ENCODE measurements at regions not wholly inside any gene's neighbourhood (a gene's known extent, or its start where the extent isn't known, plus 50 kb on each side); places are given as distances from the start of the nearest gene placed in this dataset.
"Not testable (repeated sequence)": the region's sequence is repeated elsewhere in the genome, so short reads cannot be mapped to it uniquely, and the experiment has no call there.

DNA sequence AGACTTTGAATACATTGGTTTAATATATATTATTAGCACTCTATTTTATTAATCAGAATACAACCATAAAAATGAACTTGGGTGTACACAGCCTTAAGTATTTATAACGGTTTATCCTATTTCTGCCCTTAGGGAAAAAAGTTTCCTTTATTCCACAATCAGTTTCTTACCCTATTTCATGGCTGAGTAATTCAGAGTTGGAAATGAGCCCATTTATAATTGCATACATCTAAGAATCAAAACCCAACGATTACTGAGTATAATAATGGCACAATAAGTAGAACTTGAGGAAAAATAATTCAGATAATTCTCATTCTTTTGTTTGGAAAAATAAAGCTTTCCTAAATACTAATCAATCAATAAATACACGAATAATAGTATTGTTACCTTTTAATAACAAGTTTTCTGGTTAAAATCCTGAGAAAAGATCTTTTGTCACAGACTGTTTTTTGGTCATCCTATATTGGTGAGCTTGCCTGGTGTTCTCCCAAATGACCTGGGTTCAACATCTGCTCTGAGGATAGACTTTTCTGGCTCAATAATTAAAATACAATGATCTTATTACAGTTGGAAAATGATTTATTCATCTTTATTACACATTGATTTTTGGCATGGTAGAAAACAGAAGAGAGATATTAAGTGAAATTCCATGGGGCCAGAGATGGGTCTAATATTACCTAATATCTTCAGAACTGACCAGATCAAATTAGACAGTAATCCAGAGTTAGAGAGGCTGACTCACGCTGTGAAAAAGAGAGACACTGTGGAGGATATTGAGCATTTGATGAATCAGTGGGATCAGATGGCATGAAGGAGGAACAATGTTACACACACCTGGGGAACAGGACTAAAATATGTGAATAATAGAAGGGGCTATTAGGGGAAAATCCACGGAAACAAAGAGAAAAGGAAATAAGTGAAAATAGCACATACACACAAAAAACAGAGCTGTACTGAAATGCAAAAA, 162.1 kb upstream of the TBX18 start:
- DNase-seq (ENCODE audit: low spot score), result no peak

DNA sequence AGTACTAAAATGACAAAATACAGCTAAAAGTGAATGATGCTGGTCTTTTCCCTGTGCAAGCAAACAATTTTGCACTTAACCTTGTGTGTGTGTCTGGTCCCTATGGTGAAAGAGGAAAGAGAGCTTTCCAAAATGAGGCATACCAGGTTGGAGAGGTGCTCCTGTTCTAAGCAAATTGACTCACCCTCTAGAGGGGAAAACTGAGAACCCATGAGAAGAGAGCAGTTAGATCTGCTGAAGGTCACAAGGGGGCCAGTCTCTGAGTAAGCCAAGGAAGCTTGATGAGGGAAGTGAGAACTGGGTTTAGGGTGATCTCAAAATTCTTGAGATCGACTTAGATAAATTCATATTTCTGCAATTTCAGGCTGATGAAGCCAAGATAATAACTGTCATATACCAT, 157.5 kb upstream of the TBX18 start:
- no peak for DNase-seq (ENCODE audit: low spot score)

DNA sequence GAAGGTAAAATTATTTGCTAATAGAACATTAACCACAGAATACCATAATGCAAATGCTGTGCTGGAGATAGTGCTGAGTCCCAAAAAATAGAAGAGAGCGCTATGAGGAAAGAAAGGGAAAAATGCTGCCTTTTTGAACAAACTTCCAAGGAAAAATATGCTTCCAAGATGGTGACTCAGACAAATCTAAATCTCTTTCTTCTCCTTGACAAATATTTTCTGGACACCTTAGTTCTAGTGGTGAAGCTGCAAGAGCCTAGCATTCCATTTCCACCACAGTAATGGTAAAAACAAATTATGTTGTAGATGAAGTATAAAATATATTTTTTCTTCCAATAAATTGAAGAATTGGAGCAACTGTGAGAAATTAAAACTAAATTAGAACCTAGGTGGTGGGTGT, 155.6 kb upstream of the TBX18 start:
- no peak for DNase-seq (ENCODE audit: low spot score)

DNA sequence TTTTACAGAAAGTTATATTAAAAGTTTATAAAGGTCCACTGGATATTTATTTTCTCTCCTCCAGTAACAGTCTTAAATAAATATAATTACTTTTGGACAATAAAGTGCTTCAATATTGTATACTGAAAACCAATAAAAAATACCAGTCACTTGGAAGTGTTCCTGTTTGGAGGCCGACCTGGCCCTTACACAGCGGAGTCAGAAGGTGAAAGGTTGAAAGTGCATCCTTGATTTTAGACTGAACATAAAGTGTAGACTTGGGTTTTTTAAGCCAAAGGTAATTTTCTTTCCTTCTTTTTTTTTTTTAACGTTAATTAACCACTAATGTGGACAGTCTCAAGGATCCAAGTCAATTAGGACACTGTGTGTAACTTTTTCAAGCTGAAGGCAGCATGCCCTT, 152.3 kb upstream of the TBX18 start:
- no peak for DNase-seq (ENCODE audit: low spot score)

DNA sequence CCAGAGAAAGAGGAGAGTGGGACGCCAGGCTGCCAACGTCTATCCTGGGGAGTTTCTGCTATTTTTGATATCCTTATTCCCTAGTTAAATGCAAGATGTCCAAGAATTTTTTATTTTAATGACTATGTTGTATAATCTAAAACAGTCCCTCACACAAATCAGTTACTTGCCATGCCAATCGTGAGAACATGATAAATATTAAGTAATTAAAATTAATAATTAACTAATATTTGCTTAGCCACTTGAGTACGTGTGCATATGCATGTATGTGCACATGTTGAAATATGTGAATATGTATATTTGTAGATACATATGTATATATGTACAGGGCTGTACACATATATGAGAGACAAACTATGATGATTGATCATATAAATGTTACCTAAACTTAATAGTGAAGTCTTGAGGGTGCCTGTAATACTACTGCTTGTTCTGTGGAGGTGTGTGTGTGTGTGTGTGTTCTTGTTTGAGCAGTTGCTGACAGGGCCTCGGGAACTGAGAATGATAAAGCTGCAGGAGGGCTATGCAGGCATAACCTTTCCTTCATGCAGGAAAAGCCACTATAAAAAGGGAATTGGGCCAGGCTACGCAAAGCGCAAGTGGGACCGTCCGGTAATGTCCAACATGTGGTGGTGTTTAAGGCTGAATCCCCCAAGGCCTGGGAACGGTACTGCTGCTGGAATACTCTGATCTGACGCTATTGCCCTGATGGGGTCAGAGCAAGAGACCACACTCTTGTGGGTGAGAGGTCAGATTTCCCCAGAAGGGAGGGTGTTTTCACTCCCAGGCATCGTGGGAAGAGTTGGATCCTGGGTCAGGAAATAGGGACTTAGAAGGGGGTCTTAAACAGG, 148.3 kb upstream of the TBX18 start:
- no peak for DNase-seq (ENCODE audit: low spot score)

DNA sequence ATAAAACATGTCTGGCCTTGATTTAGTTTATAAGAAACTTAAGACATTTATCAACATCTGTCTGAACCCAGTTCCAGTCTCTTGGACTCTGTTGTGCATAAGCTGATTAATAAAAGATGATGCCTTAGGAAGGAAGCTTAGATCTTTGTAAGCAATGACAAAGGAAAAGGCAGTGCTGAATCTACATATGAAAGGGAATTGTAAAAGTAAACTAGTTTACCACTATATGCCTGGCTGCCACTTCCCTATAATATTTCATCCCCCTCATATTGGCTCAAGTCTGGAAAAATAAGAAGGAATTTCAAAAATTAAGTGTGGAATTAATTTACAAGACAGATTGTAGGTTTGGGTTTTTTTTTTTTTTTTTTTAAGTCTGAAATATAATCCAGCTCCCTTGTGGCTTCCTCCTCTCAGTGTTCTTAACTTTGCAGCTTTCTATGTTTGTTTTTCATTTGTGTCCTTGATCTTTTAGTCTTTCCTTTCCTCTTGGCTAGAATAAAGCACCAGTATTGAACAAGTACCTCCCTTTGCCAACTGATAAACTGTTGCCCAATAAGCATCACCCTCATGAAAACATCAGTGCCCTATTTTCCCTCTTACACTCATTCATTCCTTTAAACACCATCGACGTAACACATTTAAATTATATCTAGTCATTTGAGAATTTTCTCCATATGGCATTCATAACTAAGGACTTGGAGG, 146.7 kb upstream of the TBX18 start:
- no peak for DNase-seq (ENCODE audit: low spot score)

DNA sequence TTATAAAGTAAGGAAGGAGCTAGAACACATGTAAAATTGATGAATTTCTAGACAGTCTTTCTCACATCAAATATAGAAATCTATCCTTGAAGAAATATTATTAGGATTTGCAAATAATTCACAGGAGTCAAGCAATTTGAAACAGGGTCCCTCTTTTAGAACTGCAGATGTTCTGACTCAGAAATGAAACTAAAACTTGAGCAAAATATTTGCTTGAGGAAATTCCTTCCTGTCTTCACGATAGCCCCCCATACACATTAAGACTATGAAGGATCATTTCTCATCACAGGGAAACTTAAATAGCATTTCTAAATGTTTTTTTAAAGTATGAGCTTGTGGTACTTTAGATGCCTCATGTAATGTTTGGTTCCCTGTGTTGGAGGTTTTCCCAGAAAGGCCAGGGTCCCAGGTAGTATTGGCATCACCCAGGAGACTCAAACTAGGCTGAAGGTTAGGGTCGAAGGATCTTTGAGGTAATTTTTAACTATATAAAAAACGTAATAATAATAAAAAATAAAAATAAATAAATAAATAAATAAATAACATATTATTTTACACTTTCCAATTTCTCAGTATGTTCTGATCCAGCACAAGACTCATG, 144.0 kb upstream of the TBX18 start:
- no peak for DNase-seq (ENCODE audit: low spot score)

DNA sequence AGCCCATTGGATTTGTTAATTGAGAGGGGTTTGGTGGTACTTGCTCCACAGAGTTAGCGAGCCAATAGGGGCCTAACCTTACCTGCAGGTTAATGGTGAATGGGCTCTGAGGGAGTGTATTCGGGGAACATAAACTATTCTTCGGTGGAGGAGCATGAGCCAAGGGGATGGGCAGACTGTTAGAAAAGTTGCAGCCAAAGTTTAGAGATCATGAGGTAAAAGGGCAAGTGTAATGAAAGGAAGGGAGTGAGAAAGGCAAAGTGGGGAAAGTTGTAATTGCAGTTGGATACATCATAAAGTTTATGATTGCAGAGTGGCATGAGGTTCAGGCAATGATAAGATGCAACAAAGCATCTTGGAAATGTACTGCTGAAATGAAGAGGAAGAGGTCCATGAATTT, 142.1 kb upstream of the TBX18 start:
- no peak for DNase-seq (ENCODE audit: low spot score)

DNA sequence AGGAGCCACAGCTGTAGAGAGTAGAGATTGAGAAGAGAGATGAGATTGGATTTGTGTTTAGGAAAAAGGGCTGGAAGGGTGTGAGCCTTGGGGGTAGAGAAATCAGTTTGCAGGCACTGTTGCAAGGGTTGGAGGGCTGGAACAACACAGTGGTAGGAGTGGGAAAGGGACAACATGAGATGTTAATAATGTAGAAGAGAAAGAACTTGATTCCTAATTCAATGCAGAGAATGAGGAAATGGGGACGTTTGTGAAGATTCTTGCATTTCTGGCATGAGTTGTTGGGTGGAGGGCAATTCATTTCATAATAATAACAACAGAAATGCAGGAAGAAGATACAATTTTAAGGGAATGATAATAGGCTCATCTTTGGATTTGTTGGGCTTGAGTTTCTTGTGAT, 141.4 kb upstream of the TBX18 start:
- no peak for DNase-seq (ENCODE audit: low spot score)

DNA sequence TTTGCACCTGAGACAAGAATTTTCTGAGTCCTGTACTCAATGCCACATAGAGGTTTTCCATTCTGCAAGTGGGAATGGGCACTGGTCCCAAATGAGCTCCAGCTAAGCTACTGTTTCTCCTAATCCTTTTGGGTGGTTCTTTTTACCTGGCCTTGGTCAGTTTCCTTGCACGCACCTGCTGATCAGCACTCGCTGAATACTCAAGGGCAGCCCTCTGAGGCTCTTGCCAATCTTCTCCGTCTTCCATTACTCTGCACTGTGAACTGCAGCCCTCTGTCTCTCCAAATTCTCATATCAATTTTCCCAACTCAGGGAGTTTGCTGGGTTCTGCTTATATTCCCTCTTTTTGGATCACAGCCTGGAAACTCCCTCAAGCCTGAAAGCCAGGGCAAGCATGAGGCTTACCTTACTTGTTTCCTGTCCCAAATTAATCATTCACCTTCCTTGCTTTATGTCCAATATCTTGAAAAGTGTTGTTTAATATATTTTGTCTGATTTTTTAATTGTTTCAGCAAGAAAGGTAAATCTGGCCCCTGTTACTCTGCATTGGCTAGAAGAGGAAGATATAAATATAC, 138.0 kb upstream of the TBX18 start:
- DNase-seq (ENCODE audit: low spot score), result no peak

DNA sequence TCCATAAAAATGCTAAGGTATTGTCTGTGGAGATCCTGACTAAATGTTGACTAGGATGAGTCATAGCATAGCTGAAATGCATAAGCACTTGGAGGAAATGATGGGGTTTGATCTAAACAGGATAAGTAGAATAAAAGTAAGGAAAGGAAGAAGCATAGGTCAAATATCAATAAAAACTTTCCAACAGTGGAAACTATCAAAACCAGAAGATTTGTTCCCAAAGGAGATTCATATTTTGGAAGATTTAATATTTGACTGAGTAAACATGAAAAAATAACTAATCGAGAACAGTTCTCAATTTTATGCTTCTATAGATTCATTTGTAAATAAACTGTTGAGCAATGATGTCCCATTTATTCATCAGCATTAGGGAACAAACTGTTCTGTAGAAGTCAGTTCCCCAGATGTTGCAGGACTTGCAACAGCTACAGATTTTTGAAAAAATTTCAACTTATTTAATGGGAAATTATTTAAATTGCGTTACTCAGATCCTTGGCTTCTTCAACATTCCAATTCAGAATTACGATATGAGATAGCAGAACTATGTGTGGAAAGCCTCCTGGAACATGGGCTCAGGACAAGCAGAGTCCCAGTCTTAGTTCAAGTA, 133.7 kb upstream of the TBX18 start:
- DNase-seq (ENCODE audit: low spot score), result no peak

DNA sequence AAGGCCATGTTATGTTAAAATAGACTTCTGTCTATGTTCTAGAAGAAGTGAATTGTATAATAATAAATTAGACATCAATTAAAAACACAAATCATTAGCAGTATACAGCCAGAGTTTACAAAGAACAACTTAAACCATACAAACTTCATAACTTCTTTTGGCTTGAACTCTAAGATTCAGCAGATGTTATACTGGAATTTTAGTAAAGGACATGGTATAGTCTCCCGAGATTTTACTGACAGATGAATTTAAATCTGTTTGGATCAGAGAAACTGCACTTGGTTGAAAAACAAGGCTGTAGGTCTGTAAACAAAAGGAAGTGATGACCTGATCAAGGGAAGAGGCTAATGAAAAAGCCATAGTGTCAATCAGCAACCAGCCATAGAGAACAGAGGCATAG, 132.6 kb upstream of the TBX18 start:
- DNase-seq (ENCODE audit: low spot score), result no peak

DNA sequence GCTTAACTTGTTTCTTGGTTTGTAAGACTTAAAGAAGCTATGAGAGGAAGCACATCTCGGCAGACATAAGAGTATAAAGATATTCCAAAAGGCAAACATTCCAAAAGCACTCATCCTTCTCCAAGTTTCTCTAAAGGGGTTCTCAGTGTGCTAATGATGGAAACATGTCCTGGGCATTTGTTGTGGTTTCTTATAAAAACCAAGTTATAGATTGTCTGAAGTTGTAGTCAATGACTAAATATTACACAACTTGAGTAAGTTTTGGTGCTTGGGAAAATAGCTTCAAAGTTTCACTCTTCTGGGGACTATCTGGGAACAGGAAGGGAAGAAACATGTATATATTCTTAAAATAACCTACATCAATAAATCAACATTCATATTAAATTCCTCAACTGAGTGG, 128.3 kb upstream of the TBX18 start:
- no peak for DNase-seq (ENCODE audit: low spot score)

DNA sequence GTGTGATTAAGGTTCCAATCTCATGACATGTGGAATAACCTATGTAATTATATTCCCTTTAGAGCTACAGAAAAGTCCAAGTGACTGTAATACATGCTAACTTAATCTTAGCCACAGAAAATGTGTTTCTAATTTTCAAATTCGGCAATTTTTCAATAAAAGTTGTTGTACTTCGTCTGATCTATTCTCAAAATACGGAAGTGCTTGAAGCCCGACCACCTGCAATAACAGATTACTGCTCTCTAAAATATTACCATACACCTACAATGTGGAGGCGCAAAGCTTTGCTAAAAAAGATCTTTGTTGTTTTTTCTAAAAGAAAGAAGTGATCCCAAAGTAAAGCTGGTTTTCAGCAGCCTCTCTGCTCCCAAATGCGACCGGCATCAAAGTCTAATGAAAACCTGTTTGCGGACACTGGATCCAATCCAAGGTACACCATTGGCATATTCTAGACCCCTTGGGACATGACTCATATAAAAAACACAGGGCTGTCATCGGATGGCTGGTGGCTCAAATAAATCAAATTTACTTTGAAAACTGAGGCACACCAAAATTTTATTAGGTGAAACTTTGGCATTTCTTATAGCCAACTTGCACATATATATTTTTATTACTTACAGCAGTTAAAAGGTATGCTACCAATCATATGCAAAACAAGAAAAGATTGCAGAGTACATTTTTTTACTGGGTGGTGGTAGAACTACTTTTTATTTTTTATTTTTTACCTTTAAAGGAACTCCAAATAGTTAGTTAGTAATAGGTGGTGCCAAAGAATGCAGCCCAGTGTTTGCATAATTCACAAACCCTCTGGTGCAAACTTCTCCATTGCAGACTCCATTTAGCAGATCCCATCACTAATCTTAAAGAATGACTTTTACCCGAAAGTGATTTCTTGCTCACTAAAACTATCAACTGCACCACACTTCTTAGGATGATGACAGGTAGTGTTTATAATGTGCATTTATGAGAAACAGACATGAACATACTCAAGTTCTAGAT, 118.7 kb upstream of the TBX18 start:
- DNase-seq (ENCODE audit: low spot score), result no peak

DNA sequence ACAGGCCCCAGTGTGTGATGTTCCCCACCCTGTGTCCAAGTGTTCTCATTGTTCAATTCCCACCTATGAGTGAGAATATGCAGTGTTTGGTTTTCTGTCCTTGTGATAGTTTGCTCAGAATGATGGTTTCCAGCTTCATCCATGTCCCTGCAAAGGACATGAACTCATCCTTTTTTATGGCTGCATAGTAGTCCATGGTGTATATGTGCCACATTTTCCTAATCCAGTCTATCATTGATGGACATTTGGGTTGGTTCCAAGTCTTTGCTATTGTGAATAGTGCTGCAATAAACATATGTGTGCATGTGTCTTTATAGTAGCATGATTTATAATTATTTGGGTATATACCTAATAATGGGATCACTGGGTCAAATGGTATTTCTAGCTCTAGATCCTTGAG, 115.0 kb upstream of the TBX18 start:
- not testable (repeated sequence) for DNase-seq (ENCODE audit: low spot score)

DNA sequence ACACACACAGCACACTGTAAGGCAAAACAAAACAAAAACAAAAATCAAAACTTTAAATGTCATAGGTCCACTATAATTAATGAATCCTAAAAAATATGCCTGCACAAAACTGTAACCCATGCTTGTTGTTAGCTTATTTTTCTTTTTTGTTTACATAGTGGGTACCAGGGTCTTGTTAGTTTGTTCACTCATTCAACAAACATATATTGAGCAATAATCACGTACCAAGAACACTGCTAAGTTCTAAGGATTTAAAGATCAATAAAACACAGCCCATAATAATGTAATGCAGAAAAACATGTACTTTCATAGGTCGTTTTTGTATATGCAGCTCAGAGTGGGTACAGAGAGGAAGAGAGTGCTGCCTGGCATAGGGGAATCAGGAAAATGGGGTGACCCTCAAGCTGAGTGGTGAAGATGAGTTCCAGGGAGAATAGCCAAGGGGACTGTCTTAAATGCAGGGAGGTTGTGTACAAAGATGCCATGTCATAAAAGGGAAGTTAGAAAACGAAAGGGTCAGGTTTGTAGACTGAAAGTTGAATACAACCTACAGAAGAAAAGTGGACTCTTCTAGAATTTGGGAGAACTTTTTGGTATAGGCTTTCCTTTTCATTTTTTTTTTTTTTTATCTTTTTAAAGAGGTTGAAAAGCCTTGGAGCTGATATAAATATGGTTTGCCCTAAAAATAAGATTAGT, 113.3 kb upstream of the TBX18 start:
- DNase-seq (ENCODE audit: low spot score), result no peak

DNA sequence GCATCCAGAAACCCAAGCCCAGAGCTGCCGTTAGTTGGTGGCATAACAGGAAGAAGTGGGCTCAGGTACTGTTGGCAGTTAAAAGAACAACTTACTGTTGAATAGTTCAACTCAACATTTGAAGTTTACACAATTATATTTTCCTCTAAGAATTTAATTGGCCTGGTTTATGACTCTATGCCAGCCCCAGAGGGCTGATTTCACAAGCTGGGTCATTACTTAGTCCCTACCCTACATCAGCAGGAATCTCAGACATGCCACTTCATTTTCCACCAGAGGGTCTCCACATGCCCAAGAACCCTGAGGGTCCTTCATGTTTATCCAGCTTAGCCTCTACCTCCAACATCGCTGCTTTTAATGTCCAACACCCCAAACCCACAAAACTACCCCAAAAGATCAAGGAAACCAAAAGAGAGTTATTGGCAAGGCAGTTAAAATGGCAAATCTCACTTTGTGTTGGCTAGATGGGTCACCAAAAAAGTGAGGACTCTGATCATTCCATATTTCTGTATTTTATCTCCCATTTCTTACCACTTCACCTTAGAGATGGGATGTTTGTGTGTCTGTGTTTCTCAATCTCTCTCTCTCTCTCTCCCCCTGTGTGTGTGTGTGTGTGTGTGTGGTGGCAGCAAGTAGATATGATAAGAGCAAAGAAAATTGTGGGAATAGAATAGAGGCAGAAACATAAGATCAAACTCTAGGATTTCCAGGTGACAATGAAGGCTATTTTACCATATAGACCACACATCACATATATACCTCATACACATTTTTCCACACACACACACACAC, 112.5 kb upstream of the TBX18 start:
- no peak for DNase-seq (ENCODE audit: low spot score)

DNA sequence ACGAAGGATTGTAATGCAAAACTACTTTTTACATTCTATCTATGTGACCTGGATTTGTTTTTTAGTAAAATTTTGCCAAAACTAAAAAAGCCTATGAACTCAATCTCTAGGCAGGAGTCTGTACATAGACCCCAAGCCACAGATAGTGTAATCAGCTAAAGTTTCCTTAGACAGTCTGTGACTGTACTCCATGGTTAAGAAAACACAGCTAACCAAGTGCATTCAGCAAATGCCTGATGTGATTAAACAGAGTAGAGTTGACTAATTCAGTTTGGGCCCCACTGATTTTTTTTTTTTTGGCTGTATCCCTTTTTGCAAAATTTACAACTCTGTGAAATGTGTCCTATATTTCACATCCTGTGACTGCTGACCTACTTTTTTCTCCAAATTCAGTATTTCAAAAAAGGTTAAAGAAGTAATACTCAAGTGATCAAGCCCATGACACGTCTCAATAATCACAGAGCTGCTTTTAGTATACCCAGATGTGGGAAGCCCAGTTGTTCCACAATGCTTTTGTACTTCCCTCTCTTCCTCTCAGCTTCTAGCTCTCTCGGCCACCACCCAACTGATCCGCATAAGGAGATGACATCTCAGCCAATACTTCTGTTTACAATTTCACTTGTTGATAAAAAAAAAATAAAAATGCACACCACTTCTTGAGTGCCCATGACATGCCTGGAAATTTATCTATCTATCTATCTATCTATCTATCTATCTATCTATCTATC, 108.8 kb upstream of the TBX18 start:
- no peak for DNase-seq (ENCODE audit: low spot score)
